Kidney (tissue), 13 donors: ENCODE measurements at regions not wholly inside any gene's neighbourhood (a gene's known extent, or its start where the extent isn't known, plus 50 kb on each side); places are given as distances from the start of the nearest gene placed in this dataset.

ENCODE experiments used
- DNase-seq, 5 donors: peaks; one replicate each; pipeline ENCODE4 v3.0.0-alpha.2; 2013 to 2020
- FAIRE-seq: peaks from 2 replicates; lab custom pipeline; 2012; peaks lifted over from hg19 to GRCh38; lab: Jason Lieb, UNC
- H3K27ac ChIP-seq, 2 donors: one replicate each; pipeline ENCODE4 v1.7.0; 2013; ENCODE audit warnings: low read depth in 2 of 2, low read length in 2 of 2, inconsistent platforms in 1 of 2
- H3K27me3 ChIP-seq: one replicate; pipeline ENCODE4 v1.7.1; 2013; ENCODE audit warnings: low read length, inconsistent platforms; ENCODE audit not compliant: control insufficient read depth, insufficient read depth
- H3K36me3 ChIP-seq, 3 donors: one replicate each; pipeline versions ENCODE4 v1.7.0 to v1.7.1; 2013; ENCODE audit warnings: low read length in 3 of 3, control low read depth in 1 of 3, inconsistent platforms in 1 of 3; ENCODE audit not compliant: insufficient read depth in 3 of 3, control insufficient read depth in 2 of 3
- H3K4me1 ChIP-seq, 3 donors: one replicate each; pipeline versions ENCODE4 v1.7.0 to v1.7.1; 2013; ENCODE audit warnings: low read length in 3 of 3, inconsistent platforms in 1 of 3, low read depth in 1 of 3; ENCODE audit not compliant: control insufficient read depth in 2 of 3, insufficient read depth in 2 of 3
- H3K4me3 ChIP-seq, 3 donors: one replicate each; pipeline versions ENCODE4 v1.7.0 to v1.8.1; 2013; ENCODE audit warnings: low read length in 3 of 3, control low read depth in 1 of 3, inconsistent platforms in 1 of 3
- H3K9ac ChIP-seq, 3 donors: one replicate each; pipeline versions ENCODE4 v1.7.0 to v1.7.1; 2013; ENCODE audit warnings: low read length in 3 of 3, control low read depth in 1 of 3, inconsistent platforms in 1 of 3
- H3K9me3 ChIP-seq, 3 donors: one replicate each; pipeline versions ENCODE4 v1.7.0 to v1.7.1; 2013; ENCODE audit warnings: low read length in 3 of 3, control low read depth in 1 of 3, inconsistent platforms in 1 of 3; ENCODE audit not compliant: control insufficient read depth in 2 of 3, insufficient read depth in 1 of 3
- intact Hi-C: fragments of 100-400 bp; cut with DNase I; formaldehyde crosslinking; loops from one replicate; pipeline ENCODE4 v1.11.1; 2022
- TF ChIP-seq, protein P1 (sequence below): IDR thresholded peaks from 3 replicates; pipeline ENCODE4 v1.5.1; 2012; ENCODE audit warnings: mild to moderate bottlenecking, moderate library complexity, borderline replicate concordance; ENCODE audit not compliant: insufficient read depth; ENCODE audit errors: extremely low read depth
- donor health status: control.
- donor health status: control.
- donor health status: control.
- donor health status: control.
- donor health status: control.
- donor health status: DM: yes; HTN: yes; CAD: no.
- donor health status: Normal renal cell carcinoma (clear cell type).

DNA sequence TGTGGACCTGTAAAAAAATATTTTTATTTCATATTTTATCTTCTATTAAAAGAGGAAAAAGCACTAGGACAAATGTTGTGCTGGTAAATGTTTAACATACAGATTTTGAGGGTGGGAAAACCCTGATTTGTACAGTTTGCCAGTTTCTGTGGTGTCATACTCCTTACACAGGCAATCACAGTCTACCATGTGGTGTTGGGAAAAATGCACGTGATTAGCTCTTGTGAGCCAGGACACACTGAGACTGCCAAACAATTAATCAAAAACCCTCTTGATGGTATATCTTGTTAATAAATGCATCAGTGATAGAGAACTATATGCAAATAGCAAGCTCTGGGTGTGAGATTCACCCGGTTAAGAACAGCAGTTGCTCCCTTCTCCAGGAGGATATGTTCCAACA, 136.5 kb upstream of the ZC3H11B start:
- TF ChIP-seq, protein P1, sequence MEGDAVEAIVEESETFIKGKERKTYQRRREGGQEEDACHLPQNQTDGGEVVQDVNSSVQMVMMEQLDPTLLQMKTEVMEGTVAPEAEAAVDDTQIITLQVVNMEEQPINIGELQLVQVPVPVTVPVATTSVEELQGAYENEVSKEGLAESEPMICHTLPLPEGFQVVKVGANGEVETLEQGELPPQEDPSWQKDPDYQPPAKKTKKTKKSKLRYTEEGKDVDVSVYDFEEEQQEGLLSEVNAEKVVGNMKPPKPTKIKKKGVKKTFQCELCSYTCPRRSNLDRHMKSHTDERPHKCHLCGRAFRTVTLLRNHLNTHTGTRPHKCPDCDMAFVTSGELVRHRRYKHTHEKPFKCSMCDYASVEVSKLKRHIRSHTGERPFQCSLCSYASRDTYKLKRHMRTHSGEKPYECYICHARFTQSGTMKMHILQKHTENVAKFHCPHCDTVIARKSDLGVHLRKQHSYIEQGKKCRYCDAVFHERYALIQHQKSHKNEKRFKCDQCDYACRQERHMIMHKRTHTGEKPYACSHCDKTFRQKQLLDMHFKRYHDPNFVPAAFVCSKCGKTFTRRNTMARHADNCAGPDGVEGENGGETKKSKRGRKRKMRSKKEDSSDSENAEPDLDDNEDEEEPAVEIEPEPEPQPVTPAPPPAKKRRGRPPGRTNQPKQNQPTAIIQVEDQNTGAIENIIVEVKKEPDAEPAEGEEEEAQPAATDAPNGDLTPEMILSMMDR = no peak
- Histone ChIP-seq H3K27ac (no peak overlapping the region), H3K36me3 (no peaks in the 10 kb centered on the region), H3K9me3 (no peaks in the 10 kb centered on the region), H3K4me1 (no peaks in the 10 kb centered on the region), H3K9ac (no peak overlapping the region), H3K4me3 (no peak overlapping the region), H3K27me3 (no peaks in the 10 kb centered on the region)
- FAIRE-seq = no peak
- intact Hi-C loops = no loop called here
- no peak for DNase-seq

DNA sequence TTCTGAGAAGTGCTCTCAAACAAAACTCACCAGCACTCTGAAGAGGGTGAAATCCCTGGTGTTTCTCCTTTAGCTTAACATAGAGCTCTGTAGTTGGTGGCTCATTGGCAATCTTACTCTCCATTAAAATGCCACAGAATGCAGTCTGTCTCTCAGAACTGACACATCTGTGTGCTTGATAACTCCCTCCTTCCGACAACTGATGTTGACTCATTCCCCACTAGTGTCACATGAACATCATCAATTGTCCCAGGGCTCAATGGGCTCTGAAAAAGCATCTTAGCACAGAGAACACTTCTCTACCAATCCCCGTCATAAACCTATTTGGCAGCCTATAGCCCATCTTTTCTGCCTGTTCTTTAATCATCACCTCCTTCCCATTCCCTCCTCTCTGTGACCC, 133.2 kb upstream of the ZC3H11B start:
- Histone ChIP-seq H3K27ac (no peak overlapping the region), H3K27me3 (no peaks in the 10 kb centered on the region), H3K4me1 (no peaks in the 10 kb centered on the region), H3K9me3 (no peaks in the 10 kb centered on the region), H3K4me3 (no peak overlapping the region), H3K9ac (no peak overlapping the region), H3K36me3 (no peaks in the 10 kb centered on the region)
- intact Hi-C loops = no loop called here
- FAIRE-seq (no peak), DNase-seq (no peak)
- TF ChIP-seq, protein P1 = no peak

DNA sequence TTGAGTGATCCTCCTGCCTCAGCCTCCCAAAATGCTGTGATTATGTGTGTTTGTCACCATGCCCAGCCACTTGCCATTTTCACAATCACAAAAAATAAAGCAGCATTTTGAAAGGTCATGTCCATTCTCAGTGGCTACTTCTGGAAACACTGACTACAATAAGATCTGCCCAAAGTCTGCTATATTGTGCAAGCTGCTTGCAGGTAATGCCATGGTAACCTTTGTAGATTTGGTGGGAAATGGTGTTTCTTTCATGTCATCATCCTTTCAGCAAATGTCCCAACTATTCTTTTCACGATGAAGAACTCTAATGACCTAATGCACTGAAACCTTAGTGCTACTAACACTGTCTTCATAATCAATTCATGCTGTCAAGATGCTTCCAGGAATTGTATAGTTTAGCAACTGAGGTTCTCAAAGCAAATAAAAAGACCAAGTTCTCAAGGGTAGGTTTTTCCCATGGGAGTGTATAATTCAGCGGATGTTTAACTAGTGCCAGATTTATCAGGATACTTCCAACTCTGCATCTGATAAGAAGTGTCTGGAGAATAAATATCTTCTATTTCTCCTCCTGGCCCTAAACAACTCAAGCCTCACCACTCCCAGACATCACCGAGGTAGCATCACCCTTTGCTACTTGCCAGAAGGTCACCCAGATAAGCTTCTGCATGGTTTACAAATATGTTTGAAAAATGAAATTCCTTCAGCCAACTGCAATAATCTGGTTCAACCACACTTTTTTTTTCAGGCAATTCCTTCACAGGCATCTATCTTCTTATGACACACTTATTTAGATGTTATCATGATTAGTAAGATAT, 132.0 kb upstream of the ZC3H11B start:
- FAIRE-seq = no peak
- intact Hi-C loops = no loop called here
- H3K9me3 ChIP-seq = no peaks in the 10 kb centered on the region

More for the DNA sequence above, 132.0 kb upstream of the ZC3H11B start:
- Histone ChIP-seq H3K27ac (no peak overlapping the region), H3K36me3 (no peaks in the 10 kb centered on the region), H3K4me3 (no peak overlapping the region), H3K4me1 (no peaks in the 10 kb centered on the region), H3K9ac (no peak overlapping the region), H3K27me3 (no peaks in the 10 kb centered on the region)
- TF ChIP-seq, protein P1 = no peak
- DNase-seq = peak in 1 of 5 donors; percentile 27
